SH-SY5Y (cell line): ENCODE measurements at regions not wholly inside any gene's neighbourhood (a gene's known extent, or its start where the extent isn't known, plus 50 kb on each side); places are given as distances from the start of the nearest gene placed in this dataset.

ENCODE experiments used
- GATA2 ChIP-seq: IDR thresholded peaks from 2 replicates; pipeline ENCODE4 v1.6.1; 2011; ENCODE audit warnings: mild to moderate bottlenecking, low read depth, low read length
- GATA3 ChIP-seq: IDR thresholded peaks from 2 replicates; pipeline ENCODE4 v1.6.1; 2011; ENCODE audit warnings: low read depth, mild to moderate bottlenecking, low read length, moderate library complexity

- no peak for TF ChIP-seq GATA2
- TF ChIP-seq GATA3: no peak
Observed at GRCh38 chr5:96067894-96068614, 106.4 kb upstream of the ELL2 start.

- TF ChIP-seq GATA3 (no peak), GATA2 (no peak)
Observed at GRCh38 chr5:96067251-96067650, 105.6 kb upstream of the ELL2 start.

- TF ChIP-seq GATA2: no peak
- TF ChIP-seq GATA3: no peak
Observed at GRCh38 chr5:96066386-96066719, 104.7 kb upstream of the ELL2 start.

- TF ChIP-seq GATA3: no peak
- TF ChIP-seq GATA2: no peak
Observed at GRCh38 chr5:96065685-96066385, 104.2 kb upstream of the ELL2 start.

GRCh38 chr5:96064877-96065276, 103.2 kb upstream of the ELL2 start:
- TF ChIP-seq GATA3 (no peak), GATA2 (no peak)

GRCh38 chr5:96062836-96063235, 101.2 kb upstream of the ELL2 start:
- TF ChIP-seq GATA3 (no peak), GATA2 (no peak)

GRCh38 chr5:96058084-96058483, 96.4 kb upstream of the ELL2 start:
- no peak for TF ChIP-seq GATA3
- TF ChIP-seq GATA2: no peak

- TF ChIP-seq GATA2: no peak
Observed at GRCh38 chr5:96054311-96055030, 92.8 kb upstream of the ELL2 start.

GRCh38 chr5:96053063-96053735, 91.5 kb upstream of the ELL2 start:
- TF ChIP-seq GATA3 (no peak), GATA2 (no peak)

GRCh38 chr5:96052374-96052773, 90.7 kb upstream of the ELL2 start:
- TF ChIP-seq GATA3 (no peak), GATA2 (no peak)

GRCh38 chr5:96051401-96051830, 89.8 kb upstream of the ELL2 start:
- no peak for TF ChIP-seq GATA2
- no peak for TF ChIP-seq GATA3

GRCh38 chr5:96050273-96050880, 88.7 kb upstream of the ELL2 start:
- no peak for TF ChIP-seq GATA3
- TF ChIP-seq GATA2: no peak

- TF ChIP-seq GATA2 (no peak), GATA3 (no peak)
Observed at GRCh38 chr5:96049398-96050272, 88.0 kb upstream of the ELL2 start.
